Peyer's patch (tissue), 4 donors: ENCODE measurements at regions not wholly inside any gene's neighbourhood (a gene's known extent, or its start where the extent isn't known, plus 50 kb on each side); places are given as distances from the start of the nearest gene placed in this dataset.
"Not testable (repeated sequence)": the region's sequence is repeated elsewhere in the genome, so short reads cannot be mapped to it uniquely, and the experiment has no call there.

Source experiments
- DNase-seq, 3 donors: peaks; one replicate each; pipeline ENCODE4 v3.0.0-alpha.2; 2017 to 2019
- H3K27ac ChIP-seq, 4 donors: fragments of 200-600 bp; sonication (generic); one replicate each; pipeline ENCODE4 v1.5.1; 2016 to 2019
- H3K27me3 ChIP-seq, 2 donors: fragments of 200-600 bp; sonication (generic); one replicate each; pipeline ENCODE4 v1.5.1; 2019
- H3K36me3 ChIP-seq, 3 donors: fragments of 200-600 bp; sonication (generic); one replicate each; pipeline ENCODE4 v1.5.1; 2016 to 2019
- H3K4me1 ChIP-seq, 4 donors: fragments of 200-600 bp; sonication (generic); one replicate each; pipeline ENCODE4 v1.5.1; 2016 to 2019
- H3K4me3 ChIP-seq, 4 donors: fragments of 200-600 bp; sonication (generic); 1 replicate in 3 of 4; 2 replicates in 1 of 4; pipeline ENCODE4 v1.5.1; 2016 to 2019; ENCODE audit warnings: mild to moderate bottlenecking in 1 of 4
- H3K9me3 ChIP-seq, 4 donors: fragments of 200-600 bp; sonication (generic); one replicate each; pipeline ENCODE4 v1.5.1; 2016 to 2019; ENCODE audit warnings: mild to moderate bottlenecking in 1 of 4
- POLR2A ChIP-seq, 2 donors: fragments of 450-650 bp; IDR thresholded peaks; one replicate each; pipeline ENCODE4 v1.5.1; 2017; ENCODE audit warnings: antibody characterized with exemption in 2 of 2, mild to moderate bottlenecking in 2 of 2, moderate library complexity in 2 of 2
- TF ChIP-seq, protein P1 (sequence below), 6 experiments: fragments of 450-650 bp in 4 of 6; fragments of 200-600 bp in 2 of 6; sonication (generic) in 1 of 6; IDR thresholded peaks; one replicate each; pipeline ENCODE4 v1.5.1; 2017 to 2019; ENCODE audit warnings: antibody characterized with exemption in 6 of 6, mild to moderate bottlenecking in 3 of 6, moderate library complexity in 1 of 6

DNA sequence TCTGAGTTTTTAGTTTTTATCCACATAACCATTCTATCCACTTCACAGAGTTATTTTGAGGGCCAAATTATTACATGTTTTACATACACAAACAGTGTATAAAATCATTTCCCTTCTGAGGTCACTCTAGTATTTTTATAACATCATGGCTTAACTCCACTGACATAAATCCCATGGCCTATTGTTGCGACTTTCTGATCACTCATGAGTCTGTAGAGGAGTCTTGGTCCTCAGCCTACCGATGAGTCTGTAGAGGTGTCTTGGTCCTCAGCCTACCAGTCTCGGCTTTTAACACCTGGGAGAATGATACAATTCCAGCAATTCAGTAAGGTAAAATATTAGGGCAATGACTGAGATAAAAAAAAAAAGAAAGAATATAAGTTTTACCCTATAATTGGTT is 483.7 kb downstream of the USP25 start:
- no peak for DNase-seq
- H3K27me3 ChIP-seq: no peaks in the 10 kb centered on the region
- no peaks in the 10 kb centered on the region for H3K36me3 ChIP-seq
- H3K4me1 ChIP-seq: no peaks in the 10 kb centered on the region
- no peaks in the 10 kb centered on the region for H3K9me3 ChIP-seq
- TF ChIP-seq, protein P1, sequence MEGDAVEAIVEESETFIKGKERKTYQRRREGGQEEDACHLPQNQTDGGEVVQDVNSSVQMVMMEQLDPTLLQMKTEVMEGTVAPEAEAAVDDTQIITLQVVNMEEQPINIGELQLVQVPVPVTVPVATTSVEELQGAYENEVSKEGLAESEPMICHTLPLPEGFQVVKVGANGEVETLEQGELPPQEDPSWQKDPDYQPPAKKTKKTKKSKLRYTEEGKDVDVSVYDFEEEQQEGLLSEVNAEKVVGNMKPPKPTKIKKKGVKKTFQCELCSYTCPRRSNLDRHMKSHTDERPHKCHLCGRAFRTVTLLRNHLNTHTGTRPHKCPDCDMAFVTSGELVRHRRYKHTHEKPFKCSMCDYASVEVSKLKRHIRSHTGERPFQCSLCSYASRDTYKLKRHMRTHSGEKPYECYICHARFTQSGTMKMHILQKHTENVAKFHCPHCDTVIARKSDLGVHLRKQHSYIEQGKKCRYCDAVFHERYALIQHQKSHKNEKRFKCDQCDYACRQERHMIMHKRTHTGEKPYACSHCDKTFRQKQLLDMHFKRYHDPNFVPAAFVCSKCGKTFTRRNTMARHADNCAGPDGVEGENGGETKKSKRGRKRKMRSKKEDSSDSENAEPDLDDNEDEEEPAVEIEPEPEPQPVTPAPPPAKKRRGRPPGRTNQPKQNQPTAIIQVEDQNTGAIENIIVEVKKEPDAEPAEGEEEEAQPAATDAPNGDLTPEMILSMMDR (IDR thresholded peaks at IDR 0.05): no peak
- no peak for TF ChIP-seq POLR2A (IDR thresholded peaks at IDR 0.05)
- H3K27ac ChIP-seq: no peak overlapping the region
- no peak overlapping the region for H3K4me3 ChIP-seq

DNA sequence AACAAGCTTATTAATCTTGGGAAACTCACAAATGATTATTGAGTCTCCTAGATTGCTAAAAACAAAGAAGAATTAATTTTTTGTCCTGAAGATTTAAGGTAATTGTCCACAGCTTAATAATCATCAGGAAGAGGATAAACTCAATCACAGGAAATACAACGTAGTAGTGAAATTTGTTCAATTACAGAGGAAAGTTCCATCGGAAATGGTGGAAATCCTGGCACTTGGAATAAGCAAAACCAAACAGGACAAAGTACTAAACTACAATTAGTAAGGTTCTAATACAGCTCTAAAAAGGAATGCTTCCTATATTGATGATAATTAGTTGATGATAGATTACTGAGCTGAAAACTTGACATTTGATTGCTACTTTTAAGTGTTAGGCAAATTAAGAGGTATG is 485.4 kb downstream of the USP25 start:
- Histone ChIP-seq H3K36me3 (no peaks in the 10 kb centered on the region), H3K4me3 (no peak overlapping the region), H3K9me3 (no peaks in the 10 kb centered on the region), H3K4me1 (no peaks in the 10 kb centered on the region), H3K27ac (no peak overlapping the region), H3K27me3 (no peaks in the 10 kb centered on the region)
- TF ChIP-seq, protein P1 (IDR thresholded peaks at IDR 0.05): no peak
- no peak for TF ChIP-seq POLR2A (IDR thresholded peaks at IDR 0.05)
- DNase-seq: no peak

DNA sequence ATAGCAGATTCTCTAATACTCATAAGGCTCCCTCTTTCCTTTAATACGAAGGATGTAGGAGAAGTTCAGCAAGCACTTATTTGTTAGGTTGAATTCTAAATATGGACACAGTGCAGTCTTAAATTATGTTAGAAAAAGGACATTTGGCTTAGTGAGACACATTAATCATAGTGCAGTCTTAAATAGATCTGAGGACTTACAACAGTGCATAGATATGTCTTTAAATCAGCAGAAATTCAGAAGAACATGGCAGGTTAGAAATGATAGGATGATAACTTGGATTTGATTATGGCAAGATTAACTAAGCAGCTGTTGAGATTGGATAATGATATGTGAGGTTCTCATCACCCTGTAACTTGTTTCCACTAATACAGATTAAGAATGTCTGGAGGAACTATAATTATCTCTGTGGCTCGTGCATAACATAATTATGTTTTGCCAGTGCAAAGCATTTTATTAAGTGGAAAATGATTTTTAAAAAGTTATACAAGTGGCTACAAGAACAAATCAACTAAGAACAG is 485.9 kb downstream of the USP25 start:
- no peak for DNase-seq
- Histone ChIP-seq H3K27ac (no peak overlapping the region), H3K36me3 (no peaks in the 10 kb centered on the region), H3K27me3 (no peaks in the 10 kb centered on the region), H3K9me3 (no peaks in the 10 kb centered on the region), H3K4me1 (no peaks in the 10 kb centered on the region), H3K4me3 (no peak overlapping the region)
- TF ChIP-seq, protein P1 (IDR thresholded peaks at IDR 0.05): no peak
- no peak for TF ChIP-seq POLR2A (IDR thresholded peaks at IDR 0.05)

DNA sequence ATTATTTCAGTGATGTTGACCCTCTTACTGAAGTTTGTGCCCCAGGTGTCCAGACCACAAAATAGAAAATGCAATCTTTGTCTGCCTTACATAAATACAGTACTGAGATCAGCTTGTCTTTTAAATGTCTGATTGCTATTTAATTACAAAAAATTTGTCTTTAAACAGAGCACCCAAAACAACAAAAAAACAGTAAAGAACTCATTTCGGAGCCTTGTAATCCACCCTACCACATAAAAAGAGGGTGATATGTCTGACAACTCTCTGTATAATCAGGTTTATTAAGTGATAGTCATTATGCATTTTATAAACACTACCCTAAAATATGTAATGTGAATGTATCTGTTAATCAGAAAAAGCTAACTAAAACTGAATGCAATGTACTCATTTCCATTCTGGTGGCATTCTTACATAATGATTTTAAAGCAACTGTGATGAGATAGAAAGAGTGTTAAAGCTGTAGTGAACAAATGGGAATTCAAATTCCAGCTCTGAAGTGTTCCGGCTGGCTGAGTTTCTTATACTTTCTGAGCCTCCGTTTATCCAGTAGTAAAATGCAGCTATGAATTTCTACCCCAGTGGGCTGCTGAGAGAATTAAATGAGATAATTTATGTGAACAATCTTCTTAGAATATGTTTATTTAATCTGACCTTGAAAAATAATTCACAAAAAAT is 486.6 kb downstream of the USP25 start:
- no peak for DNase-seq
- no peak overlapping the region for H3K27ac ChIP-seq

DNA sequence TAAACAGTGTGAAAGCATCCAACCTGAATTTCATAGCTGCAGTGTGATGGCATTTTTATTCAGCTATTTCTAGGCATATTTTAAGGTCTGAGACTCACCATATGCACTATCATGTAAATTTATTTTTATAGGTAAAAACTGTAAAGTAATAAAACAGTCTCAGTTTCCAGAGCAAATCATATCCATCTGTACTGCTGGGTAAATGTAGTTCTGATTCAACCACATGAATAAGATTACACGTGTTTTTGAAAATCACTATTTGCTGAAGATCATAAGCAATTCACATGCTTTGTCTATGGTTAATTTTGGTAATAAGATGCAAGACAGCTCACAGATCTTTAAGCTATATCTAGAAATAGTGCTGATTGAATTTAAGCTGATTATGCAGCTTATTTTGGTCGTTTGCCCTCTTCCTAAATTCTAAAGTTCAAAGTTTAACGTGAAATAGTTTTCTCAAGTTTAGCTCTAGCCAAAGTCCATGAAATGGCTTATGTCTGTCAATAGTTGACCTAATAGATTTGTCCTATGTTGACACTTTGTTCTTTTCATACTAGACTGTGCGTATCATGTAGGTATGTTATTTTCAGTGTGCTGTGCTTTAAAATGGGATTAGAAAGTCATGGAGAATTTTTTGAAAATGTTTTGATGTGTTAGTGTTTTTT is 489.0 kb downstream of the USP25 start:
- DNase-seq: no peak
- Histone ChIP-seq H3K9me3 (no peaks in the 10 kb centered on the region), H3K4me3 (no peak overlapping the region), H3K27me3 (no peaks in the 10 kb centered on the region), H3K27ac (no peak overlapping the region), H3K4me1 (no peaks in the 10 kb centered on the region), H3K36me3 (no peaks in the 10 kb centered on the region)
- no peak for TF ChIP-seq POLR2A (IDR thresholded peaks at IDR 0.05)
- TF ChIP-seq, protein P1 (IDR thresholded peaks at IDR 0.05): no peak

More for the DNA sequence above, 486.6 kb downstream of the USP25 start:
- H3K27me3 ChIP-seq: no peaks in the 10 kb centered on the region
- H3K4me1 ChIP-seq: no peaks in the 10 kb centered on the region
- H3K36me3 ChIP-seq: no peaks in the 10 kb centered on the region
- H3K4me3 ChIP-seq: no peak overlapping the region
- H3K9me3 ChIP-seq: no peaks in the 10 kb centered on the region
- TF ChIP-seq, protein P1 (IDR thresholded peaks at IDR 0.05): no peak
- no peak for TF ChIP-seq POLR2A (IDR thresholded peaks at IDR 0.05)

DNA sequence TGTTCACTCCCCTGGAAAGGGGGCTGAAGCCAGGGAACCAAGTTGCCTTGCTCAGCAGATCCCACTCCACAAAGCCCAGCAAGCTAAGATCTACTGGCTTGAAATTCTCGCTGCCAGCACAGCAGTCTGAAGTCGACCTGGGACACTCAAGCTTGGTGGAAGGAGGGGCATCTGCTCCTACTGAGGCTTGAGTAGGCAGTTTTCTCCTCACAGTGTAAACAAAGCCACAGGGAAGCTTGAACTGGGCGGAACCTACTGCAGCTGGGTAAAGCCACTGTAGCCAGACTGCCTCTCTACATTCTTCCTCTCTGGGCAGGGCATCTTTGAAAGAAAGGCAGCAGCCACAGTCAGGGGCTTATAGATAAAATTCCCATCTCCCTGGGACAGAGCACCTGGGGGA is 495.0 kb downstream of the USP25 start:
- not testable (repeated sequence) for H3K27me3 ChIP-seq, DNase-seq, H3K9me3 ChIP-seq, H3K4me3 ChIP-seq, H3K27ac ChIP-seq, H3K4me1 ChIP-seq, H3K36me3 ChIP-seq
